SK-N-SH treated with all-trans-retinoic acid at 6 μM for 48 hours (cell line): ENCODE measurements at regions not wholly inside any gene's neighbourhood (a gene's known extent, or its start where the extent isn't known, plus 50 kb on each side); places are given as distances from the start of the nearest gene placed in this dataset.

Experiments used
- ATAC-seq: fragments of 200-7000 bp; cut with Tn5 transposase; 3 replicates; pipeline ENCODE4 v1.9.1; 2020; ENCODE audit warnings: mild to moderate bottlenecking, moderate library complexity
- ARNTL ChIP-seq: fragments of 450-650 bp; formaldehyde crosslinking; IDR thresholded peaks from 2 replicates; pipeline ENCODE4 v1.5.0; 2020; ENCODE audit warnings: low read depth, mild to moderate bottlenecking, moderate library complexity, borderline replicate concordance
- BACH2 ChIP-seq: fragments of 250-450 bp; sonication (Bioruptor Pico); IDR thresholded peaks from 2 replicates; pipeline ENCODE4 v1.9.0; 2021; ENCODE audit warnings: mild to moderate bottlenecking, borderline replicate concordance
- CSDC2 ChIP-seq: fragments of 250-450 bp; sonication (Bioruptor Pico); IDR thresholded peaks from 2 replicates; pipeline ENCODE4 v1.5.0; 2020; ENCODE audit warnings: mild to moderate bottlenecking, moderate library complexity
- ESRRG ChIP-seq: fragments of 250-450 bp; sonication (Bioruptor Pico); IDR thresholded peaks from 2 replicates; pipeline ENCODE4 v1.6.1; 2021; ENCODE audit warnings: mild to moderate bottlenecking
- ISL1 ChIP-seq: fragments of 250-450 bp; sonication (Bioruptor Pico); IDR thresholded peaks from 2 replicates; pipeline ENCODE4 v2.1.2; 2022; ENCODE audit warnings: mild to moderate bottlenecking, moderate library complexity
- OSR1 ChIP-seq: fragments of 250-450 bp; sonication (Bioruptor Pico); IDR thresholded peaks from 2 replicates; pipeline ENCODE4 v1.8.0; 2022; ENCODE audit warnings: moderate library complexity, mild to moderate bottlenecking, inconsistent platforms
- PPARA ChIP-seq: fragments of 250-450 bp; sonication (Bioruptor Pico); IDR thresholded peaks from 2 replicates; pipeline ENCODE4 v1.5.0; 2020; ENCODE audit warnings: mild to moderate bottlenecking, borderline replicate concordance
- RARB ChIP-seq: fragments of 250-450 bp; sonication (Bioruptor Pico); IDR thresholded peaks from 2 replicates; pipeline ENCODE4 v1.8.0; 2021; ENCODE audit warnings: mild to moderate bottlenecking, moderate library complexity
- SNAI2 ChIP-seq: fragments of 250-450 bp; sonication (Bioruptor Pico); IDR thresholded peaks from 2 replicates; pipeline ENCODE4 v1.5.0; 2020; ENCODE audit warnings: mild to moderate bottlenecking, moderate library complexity
- TCF4 ChIP-seq: fragments of 250-450 bp; sonication (Bioruptor Pico); IDR thresholded peaks from 2 replicates; pipeline ENCODE4 v1.8.0; 2021; ENCODE audit warnings: mild to moderate bottlenecking, moderate library complexity, borderline replicate concordance
- TOX ChIP-seq: fragments of 250-450 bp; sonication (Bioruptor Pico); IDR thresholded peaks from 2 replicates; pipeline ENCODE4 v1.8.0; 2021; ENCODE audit warnings: mild to moderate bottlenecking, moderate library complexity, borderline replicate concordance
- ZC3H10 ChIP-seq: fragments of 250-450 bp; sonication (Bioruptor Pico); IDR thresholded peaks from 2 replicates; pipeline ENCODE4 v1.5.1; 2021; ENCODE audit warnings: mild to moderate bottlenecking, moderate library complexity
- ZFP3 ChIP-seq: fragments of 250-450 bp; sonication (Bioruptor Pico); IDR thresholded peaks from 2 replicates; pipeline ENCODE4 v1.5.0; 2020; ENCODE audit warnings: mild to moderate bottlenecking, moderate library complexity
- ZFP30 ChIP-seq: fragments of 450-650 bp; formaldehyde crosslinking; IDR thresholded peaks from 2 replicates; pipeline ENCODE4 v1.5.0; 2022; ENCODE audit warnings: mild to moderate bottlenecking, moderate library complexity
- ZNF565 ChIP-seq: fragments of 450-650 bp; formaldehyde crosslinking; conservative IDR thresholded peaks from 2 replicates; pipeline ENCODE4 v1.5.0; 2020; ENCODE audit warnings: low read depth, mild to moderate bottlenecking, moderate library complexity
- ZNF70 ChIP-seq: fragments of 450-650 bp; formaldehyde crosslinking; IDR thresholded peaks from 2 replicates; pipeline ENCODE4 v1.5.0; 2020; ENCODE audit warnings: mild to moderate bottlenecking, moderate library complexity
- ZNF8 ChIP-seq: fragments of 450-650 bp; formaldehyde crosslinking; IDR thresholded peaks from 2 replicates; pipeline ENCODE4 v1.5.0; 2020; ENCODE audit warnings: mild to moderate bottlenecking, moderate library complexity
- TF ChIP-seq, protein P1 (sequence below): fragments of 250-450 bp; sonication (Bioruptor Pico); IDR thresholded peaks from 2 replicates; pipeline ENCODE4 v1.5.1; 2021; ENCODE audit warnings: mild to moderate bottlenecking, moderate library complexity
- TF ChIP-seq, protein P2 (sequence below): fragments of 250-450 bp; sonication (Bioruptor Pico); IDR thresholded peaks from 2 replicates; pipeline ENCODE4 v1.5.0; 2020; ENCODE audit warnings: mild to moderate bottlenecking, moderate library complexity
- TF ChIP-seq, protein P3 (sequence below): fragments of 250-450 bp; sonication (Bioruptor Pico); IDR thresholded peaks from 2 replicates; pipeline ENCODE4 v1.8.0; 2020; ENCODE audit warnings: mild to moderate bottlenecking, moderate library complexity, borderline replicate concordance
- TF ChIP-seq, protein P4 (sequence below): fragments of 250-450 bp; sonication (Bioruptor Pico); IDR thresholded peaks from 2 replicates; pipeline ENCODE4 v1.5.1; 2020; ENCODE audit warnings: low read depth, mild to moderate bottlenecking, moderate library complexity
- TF ChIP-seq, protein P5 (sequence below): fragments of 250-450 bp; sonication (Bioruptor Pico); IDR thresholded peaks from 2 replicates; pipeline ENCODE4 v1.8.0; 2021; ENCODE audit warnings: low read depth, mild to moderate bottlenecking, moderate library complexity, borderline replicate concordance

DNA sequence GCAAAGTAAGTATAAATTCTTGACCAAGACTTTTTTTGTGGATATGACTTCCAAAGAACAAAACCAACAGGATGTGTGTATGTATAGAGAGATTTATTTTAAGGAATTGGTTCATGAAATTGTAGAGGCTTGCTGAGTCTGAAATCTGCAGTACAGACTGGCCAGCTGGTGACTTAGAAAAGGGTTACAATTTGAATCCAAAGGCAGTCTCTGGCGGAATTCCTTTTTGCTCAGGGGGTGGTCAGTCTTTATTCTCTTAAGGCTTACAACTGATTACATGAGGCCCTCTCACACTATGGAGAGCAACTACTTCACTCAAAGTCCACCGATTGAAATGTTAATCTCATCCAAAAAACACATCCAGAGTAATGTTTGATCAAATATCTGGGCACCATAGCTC lies 100.1 kb upstream of the IMMP2L start:
- no peak for ATAC-seq
- no peak for TF ChIP-seq ZNF70
- no peak for TF ChIP-seq ZNF8 (CRISPR knock-in tag)
- no peak for TF ChIP-seq CSDC2
- TF ChIP-seq ARNTL = no peak
- TF ChIP-seq BACH2 (CRISPR knock-in tag) = no peak
- TF ChIP-seq ESRRG (CRISPR knock-in tag) = no peak
- TF ChIP-seq OSR1 = no peak
- TF ChIP-seq PPARA = no peak
- TF ChIP-seq ZC3H10 (CRISPR knock-in tag) = no peak
- TF ChIP-seq, protein P1, sequence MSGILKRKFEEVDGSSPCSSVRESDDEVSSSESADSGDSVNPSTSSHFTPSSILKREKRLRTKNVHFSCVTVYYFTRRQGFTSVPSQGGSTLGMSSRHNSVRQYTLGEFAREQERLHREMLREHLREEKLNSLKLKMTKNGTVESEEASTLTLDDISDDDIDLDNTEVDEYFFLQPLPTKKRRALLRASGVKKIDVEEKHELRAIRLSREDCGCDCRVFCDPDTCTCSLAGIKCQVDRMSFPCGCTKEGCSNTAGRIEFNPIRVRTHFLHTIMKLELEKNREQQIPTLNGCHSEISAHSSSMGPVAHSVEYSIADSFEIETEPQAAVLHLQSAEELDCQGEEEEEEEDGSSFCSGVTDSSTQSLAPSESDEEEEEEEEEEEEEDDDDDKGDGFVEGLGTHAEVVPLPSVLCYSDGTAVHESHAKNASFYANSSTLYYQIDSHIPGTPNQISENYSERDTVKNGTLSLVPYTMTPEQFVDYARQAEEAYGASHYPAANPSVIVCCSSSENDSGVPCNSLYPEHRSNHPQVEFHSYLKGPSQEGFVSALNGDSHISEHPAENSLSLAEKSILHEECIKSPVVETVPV (CRISPR knock-in tag) = no peak
- no peak for TF ChIP-seq SNAI2
- TF ChIP-seq, protein P2, sequence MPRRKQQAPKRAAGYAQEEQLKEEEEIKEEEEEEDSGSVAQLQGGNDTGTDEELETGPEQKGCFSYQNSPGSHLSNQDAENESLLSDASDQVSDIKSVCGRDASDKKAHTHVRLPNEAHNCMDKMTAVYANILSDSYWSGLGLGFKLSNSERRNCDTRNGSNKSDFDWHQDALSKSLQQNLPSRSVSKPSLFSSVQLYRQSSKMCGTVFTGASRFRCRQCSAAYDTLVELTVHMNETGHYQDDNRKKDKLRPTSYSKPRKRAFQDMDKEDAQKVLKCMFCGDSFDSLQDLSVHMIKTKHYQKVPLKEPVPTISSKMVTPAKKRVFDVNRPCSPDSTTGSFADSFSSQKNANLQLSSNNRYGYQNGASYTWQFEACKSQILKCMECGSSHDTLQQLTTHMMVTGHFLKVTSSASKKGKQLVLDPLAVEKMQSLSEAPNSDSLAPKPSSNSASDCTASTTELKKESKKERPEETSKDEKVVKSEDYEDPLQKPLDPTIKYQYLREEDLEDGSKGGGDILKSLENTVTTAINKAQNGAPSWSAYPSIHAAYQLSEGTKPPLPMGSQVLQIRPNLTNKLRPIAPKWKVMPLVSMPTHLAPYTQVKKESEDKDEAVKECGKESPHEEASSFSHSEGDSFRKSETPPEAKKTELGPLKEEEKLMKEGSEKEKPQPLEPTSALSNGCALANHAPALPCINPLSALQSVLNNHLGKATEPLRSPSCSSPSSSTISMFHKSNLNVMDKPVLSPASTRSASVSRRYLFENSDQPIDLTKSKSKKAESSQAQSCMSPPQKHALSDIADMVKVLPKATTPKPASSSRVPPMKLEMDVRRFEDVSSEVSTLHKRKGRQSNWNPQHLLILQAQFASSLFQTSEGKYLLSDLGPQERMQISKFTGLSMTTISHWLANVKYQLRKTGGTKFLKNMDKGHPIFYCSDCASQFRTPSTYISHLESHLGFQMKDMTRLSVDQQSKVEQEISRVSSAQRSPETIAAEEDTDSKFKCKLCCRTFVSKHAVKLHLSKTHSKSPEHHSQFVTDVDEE (CRISPR knock-in tag) = no peak
- no peak for TF ChIP-seq TCF4 (CRISPR knock-in tag)
- TF ChIP-seq ZFP3 (CRISPR knock-in tag) = no peak
- TF ChIP-seq, protein P3, sequence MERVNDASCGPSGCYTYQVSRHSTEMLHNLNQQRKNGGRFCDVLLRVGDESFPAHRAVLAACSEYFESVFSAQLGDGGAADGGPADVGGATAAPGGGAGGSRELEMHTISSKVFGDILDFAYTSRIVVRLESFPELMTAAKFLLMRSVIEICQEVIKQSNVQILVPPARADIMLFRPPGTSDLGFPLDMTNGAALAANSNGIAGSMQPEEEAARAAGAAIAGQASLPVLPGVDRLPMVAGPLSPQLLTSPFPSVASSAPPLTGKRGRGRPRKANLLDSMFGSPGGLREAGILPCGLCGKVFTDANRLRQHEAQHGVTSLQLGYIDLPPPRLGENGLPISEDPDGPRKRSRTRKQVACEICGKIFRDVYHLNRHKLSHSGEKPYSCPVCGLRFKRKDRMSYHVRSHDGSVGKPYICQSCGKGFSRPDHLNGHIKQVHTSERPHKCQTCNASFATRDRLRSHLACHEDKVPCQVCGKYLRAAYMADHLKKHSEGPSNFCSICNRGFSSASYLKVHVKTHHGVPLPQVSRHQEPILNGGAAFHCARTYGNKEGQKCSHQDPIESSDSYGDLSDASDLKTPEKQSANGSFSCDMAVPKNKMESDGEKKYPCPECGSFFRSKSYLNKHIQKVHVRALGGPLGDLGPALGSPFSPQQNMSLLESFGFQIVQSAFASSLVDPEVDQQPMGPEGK (CRISPR knock-in tag) = no peak
- TF ChIP-seq, protein P4, sequence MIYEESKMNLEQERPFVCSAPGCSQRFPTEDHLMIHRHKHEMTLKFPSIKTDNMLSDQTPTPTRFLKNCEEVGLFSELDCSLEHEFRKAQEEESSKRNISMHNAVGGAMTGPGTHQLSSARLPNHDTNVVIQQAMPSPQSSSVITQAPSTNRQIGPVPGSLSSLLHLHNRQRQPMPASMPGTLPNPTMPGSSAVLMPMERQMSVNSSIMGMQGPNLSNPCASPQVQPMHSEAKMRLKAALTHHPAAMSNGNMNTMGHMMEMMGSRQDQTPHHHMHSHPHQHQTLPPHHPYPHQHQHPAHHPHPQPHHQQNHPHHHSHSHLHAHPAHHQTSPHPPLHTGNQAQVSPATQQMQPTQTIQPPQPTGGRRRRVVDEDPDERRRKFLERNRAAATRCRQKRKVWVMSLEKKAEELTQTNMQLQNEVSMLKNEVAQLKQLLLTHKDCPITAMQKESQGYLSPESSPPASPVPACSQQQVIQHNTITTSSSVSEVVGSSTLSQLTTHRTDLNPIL (CRISPR knock-in tag) = no peak
- no peak for TF ChIP-seq ZNF565 (CRISPR knock-in tag)
- no peak for TF ChIP-seq ZFP30 (CRISPR knock-in tag)
- TF ChIP-seq RARB (CRISPR knock-in tag) = no peak
- no peak for TF ChIP-seq TOX (CRISPR knock-in tag)

DNA sequence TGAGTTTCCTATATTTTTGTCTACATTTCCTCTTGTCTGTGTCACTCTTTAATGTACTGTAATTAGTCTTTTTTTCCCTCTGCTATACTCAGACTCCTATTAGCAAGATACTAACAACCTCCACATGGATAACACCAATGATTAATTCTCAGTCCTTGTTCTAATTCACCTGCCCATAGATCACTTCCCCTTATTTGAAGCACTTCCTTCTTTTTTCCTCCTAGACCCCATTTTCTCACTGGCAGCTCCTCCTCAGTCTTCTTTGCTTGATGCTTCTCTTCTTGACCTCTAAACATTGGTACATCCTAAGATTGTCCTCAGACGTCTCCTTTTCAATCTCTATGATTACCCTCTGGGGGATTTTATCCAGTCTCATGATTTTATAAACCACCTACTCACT lies 98.2 kb upstream of the IMMP2L start:
- TF ChIP-seq, protein P2 (CRISPR knock-in tag) = no peak
- no peak for TF ChIP-seq ZNF565 (CRISPR knock-in tag)
- ATAC-seq = no peak

DNA sequence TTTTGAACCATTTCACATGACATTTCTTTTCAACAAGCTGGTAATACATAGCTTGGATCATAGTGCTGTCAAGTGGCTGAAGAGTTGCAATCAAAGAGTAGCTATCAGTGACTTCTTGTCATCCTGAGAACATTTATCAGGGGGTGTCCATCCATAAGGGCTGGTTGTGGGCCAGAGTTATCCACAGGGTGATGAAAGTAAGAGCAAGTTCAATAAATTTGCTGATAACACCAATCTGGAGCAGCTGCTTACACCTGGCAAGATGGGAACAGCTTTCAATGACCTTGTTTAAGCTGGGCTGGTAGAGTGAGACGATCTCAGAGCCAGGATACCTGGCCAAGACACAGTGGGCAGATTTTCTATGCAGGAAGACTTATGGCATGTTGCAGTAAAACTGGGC lies 96.3 kb upstream of the IMMP2L start:
- ATAC-seq = no peak
- TF ChIP-seq ARNTL (no peak), SNAI2 (no peak), ZFP3 (CRISPR knock-in tag) (no peak), ZNF70 (no peak), ZC3H10 (CRISPR knock-in tag) (no peak), ESRRG (CRISPR knock-in tag) (no peak), TOX (CRISPR knock-in tag) (no peak), ISL1 (no peak)
- TF ChIP-seq, protein P2 (CRISPR knock-in tag) = no peak
- TF ChIP-seq, protein P5, sequence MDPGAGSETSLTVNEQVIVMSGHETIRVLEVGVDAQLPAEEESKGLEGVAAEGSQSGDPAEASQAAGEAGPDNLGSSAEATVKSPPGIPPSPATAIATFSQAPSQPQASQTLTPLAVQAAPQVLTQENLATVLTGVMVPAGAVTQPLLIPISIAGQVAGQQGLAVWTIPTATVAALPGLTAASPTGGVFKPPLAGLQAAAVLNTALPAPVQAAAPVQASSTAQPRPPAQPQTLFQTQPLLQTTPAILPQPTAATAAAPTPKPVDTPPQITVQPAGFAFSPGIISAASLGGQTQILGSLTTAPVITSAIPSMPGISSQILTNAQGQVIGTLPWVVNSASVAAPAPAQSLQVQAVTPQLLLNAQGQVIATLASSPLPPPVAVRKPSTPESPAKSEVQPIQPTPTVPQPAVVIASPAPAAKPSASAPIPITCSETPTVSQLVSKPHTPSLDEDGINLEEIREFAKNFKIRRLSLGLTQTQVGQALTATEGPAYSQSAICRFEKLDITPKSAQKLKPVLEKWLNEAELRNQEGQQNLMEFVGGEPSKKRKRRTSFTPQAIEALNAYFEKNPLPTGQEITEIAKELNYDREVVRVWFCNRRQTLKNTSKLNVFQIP (CRISPR knock-in tag) = no peak
- TF ChIP-seq, protein P1 (CRISPR knock-in tag) = no peak
